Central memory CD8-positive, alpha-beta T cell (primary cell): ENCODE measurements at regions not wholly inside any gene's neighbourhood (a gene's known extent, or its start where the extent isn't known, plus 50 kb on each side); places are given as distances from the start of the nearest gene placed in this dataset.

Source experiments
- ATAC-seq: fragments of 150-1000 bp; cut with Tn5 transposase; replicated peaks from 2 replicates; pipeline ENCODE4 v1.10.0; 2022; ENCODE audit warnings: mild to moderate bottlenecking, moderate FRiP score, moderate number of reproducible peaks; ENCODE audit not compliant: poor library complexity, severe bottlenecking; ENCODE audit errors: extremely low read depth
- DNase-seq, 2 donors: peaks; one replicate each; pipeline ENCODE4 v3.0.0; 2021; ENCODE audit warnings: low spot score in 2 of 2
- H3K27ac Mint-ChIP-seq: one replicate; pipeline ENCODE4 v1.8.0; 2022; ENCODE audit warnings: low read depth, mild to moderate bottlenecking, moderate library complexity, mixed read lengths
- H3K27me3 Mint-ChIP-seq: one replicate; pipeline ENCODE4 v1.8.0; 2022; ENCODE audit warnings: mixed read lengths
- H3K36me3 Mint-ChIP-seq: one replicate; pipeline ENCODE4 v1.8.0; 2022; ENCODE audit warnings: mild to moderate bottlenecking, moderate library complexity, mixed read lengths; ENCODE audit not compliant: insufficient read depth
- H3K4me1 Mint-ChIP-seq: one replicate; pipeline ENCODE4 v1.8.0; 2022; ENCODE audit warnings: mixed read lengths
- H3K4me3 Mint-ChIP-seq: one replicate; pipeline ENCODE4 v1.8.0; 2022; ENCODE audit warnings: mild to moderate bottlenecking, moderate library complexity, mixed read lengths
- H3K9me3 Mint-ChIP-seq: one replicate; pipeline ENCODE4 v1.8.0; 2022; ENCODE audit warnings: mixed read lengths

- H3K27ac Mint-ChIP-seq, result no peak overlapping the region
- H3K36me3 Mint-ChIP-seq, result no peaks in the 10 kb centered on the region
- H3K4me1 Mint-ChIP-seq, result no peaks in the 10 kb centered on the region
- no peaks in the 10 kb centered on the region for H3K9me3 Mint-ChIP-seq
- ATAC-seq (no peak), DNase-seq (no peak)
- no peak overlapping the region for H3K4me3 Mint-ChIP-seq
- peaks cover 8% of the 10 kb centered on the region for H3K27me3 Mint-ChIP-seq
Measured at GRCh38 chr2:226413498-226414130, 386.0 kb downstream of the IRS1 start.

DNA sequence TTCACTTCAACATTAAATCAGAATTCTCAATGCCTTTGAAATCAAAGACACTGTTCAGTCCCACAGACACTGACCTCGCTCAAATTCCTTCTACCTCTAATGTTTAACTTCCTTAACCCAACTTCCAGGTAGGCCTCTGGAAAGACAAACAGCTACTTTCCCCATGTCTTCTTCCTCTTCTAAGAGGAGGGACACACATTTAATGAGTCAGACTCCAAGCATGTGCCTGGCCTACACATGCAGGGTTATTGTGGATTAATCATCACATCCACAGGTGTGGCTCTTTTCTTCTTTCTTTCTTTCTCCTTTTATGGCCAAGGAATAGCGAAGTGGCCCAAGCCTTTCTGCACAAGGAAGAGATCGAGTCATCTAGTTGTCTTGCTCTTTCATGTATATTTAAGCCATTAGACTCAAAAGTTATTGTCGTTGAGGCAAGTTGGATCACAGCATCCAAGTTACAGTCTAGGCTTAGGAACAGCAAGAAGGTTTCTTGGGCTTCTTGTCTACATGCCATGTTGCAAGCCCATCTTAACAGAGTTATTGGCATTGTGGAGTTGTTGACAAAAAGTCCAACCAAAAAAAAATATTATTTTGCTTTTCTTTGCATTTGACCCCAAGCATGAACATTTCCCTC is 387.8 kb downstream of the IRS1 start:
- H3K27ac Mint-ChIP-seq, result no peak overlapping the region
- H3K4me1 Mint-ChIP-seq, result no peaks in the 10 kb centered on the region
- peaks cover 8% of the 10 kb centered on the region for H3K27me3 Mint-ChIP-seq
- no peak overlapping the region for H3K4me3 Mint-ChIP-seq
- DNase-seq (no peak), ATAC-seq (no peak)
- H3K9me3 Mint-ChIP-seq, result no peaks in the 10 kb centered on the region
- no peaks in the 10 kb centered on the region for H3K36me3 Mint-ChIP-seq

GRCh38 chr2:226411205-226411604 is 388.4 kb downstream of the IRS1 start:
- Mint-ChIP-seq H3K27ac (no peak overlapping the region), H3K4me1 (no peaks in the 10 kb centered on the region)

GRCh38 chr2:226410247-226410835 is 389.3 kb downstream of the IRS1 start:
- H3K9me3 Mint-ChIP-seq, result no peaks in the 10 kb centered on the region
- peaks cover 8% of the 10 kb centered on the region for H3K27me3 Mint-ChIP-seq
- H3K36me3 Mint-ChIP-seq, result no peaks in the 10 kb centered on the region
- ATAC-seq (no peak), DNase-seq (no peak)
- H3K4me1 Mint-ChIP-seq, result no peaks in the 10 kb centered on the region
- H3K27ac Mint-ChIP-seq, result no peak overlapping the region
- no peak overlapping the region for H3K4me3 Mint-ChIP-seq

More at GRCh38 chr2:226411205-226411604, 388.4 kb downstream of the IRS1 start:
- ATAC-seq, result no peak
- Mint-ChIP-seq H3K9me3 (no peaks in the 10 kb centered on the region), H3K36me3 (no peaks in the 10 kb centered on the region), H3K27me3 (peaks cover 8% of the 10 kb centered on the region), H3K4me3 (no peak overlapping the region)
- DNase-seq, result no peak

GRCh38 chr2:226409134-226409533 is 390.5 kb downstream of the IRS1 start:
- ATAC-seq, result no peak
- no peak for DNase-seq
- Mint-ChIP-seq H3K36me3 (no peaks in the 10 kb centered on the region), H3K4me1 (no peaks in the 10 kb centered on the region), H3K4me3 (no peak overlapping the region), H3K27ac (no peak overlapping the region), H3K27me3 (peaks cover 8% of the 10 kb centered on the region), H3K9me3 (no peaks in the 10 kb centered on the region)

- peaks cover 8% of the 10 kb centered on the region for H3K27me3 Mint-ChIP-seq
- no peaks in the 10 kb centered on the region for H3K9me3 Mint-ChIP-seq
- H3K27ac Mint-ChIP-seq, result no peak overlapping the region
- ATAC-seq (no peak), DNase-seq (no peak)
- H3K4me3 Mint-ChIP-seq, result no peak overlapping the region
- H3K36me3 Mint-ChIP-seq, result no peaks in the 10 kb centered on the region
- no peaks in the 10 kb centered on the region for H3K4me1 Mint-ChIP-seq
Measured at GRCh38 chr2:226408141-226408540, 391.5 kb downstream of the IRS1 start.

GRCh38 chr2:226407135-226407534 is 392.5 kb downstream of the IRS1 start:
- H3K27me3 Mint-ChIP-seq, result peaks cover 8% of the 10 kb centered on the region
- DNase-seq (no peak), ATAC-seq (no peak)
- H3K36me3 Mint-ChIP-seq, result no peaks in the 10 kb centered on the region
- no peaks in the 10 kb centered on the region for H3K9me3 Mint-ChIP-seq
- no peaks in the 10 kb centered on the region for H3K4me1 Mint-ChIP-seq
- no peak overlapping the region for H3K27ac Mint-ChIP-seq
- no peak overlapping the region for H3K4me3 Mint-ChIP-seq

DNA sequence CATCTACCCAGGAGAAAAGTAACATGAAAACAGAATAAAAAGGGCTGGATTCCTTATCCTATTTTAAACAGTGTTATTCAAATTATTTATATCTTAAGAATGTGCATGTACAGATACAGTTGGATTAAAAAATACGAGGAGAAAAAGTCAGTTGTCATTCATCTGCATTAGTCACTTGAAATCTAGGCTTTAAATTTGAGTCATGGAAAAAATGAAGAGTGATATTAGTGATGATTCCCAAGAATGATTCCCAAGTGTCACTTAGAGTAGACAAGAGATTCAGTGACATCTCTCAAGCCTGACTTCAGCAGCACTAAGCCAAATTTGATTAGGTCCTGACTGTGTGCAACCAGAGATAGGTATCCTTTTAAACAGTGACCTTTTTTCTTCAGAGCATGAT is 394.2 kb downstream of the IRS1 start:
- no peaks in the 10 kb centered on the region for H3K9me3 Mint-ChIP-seq
- DNase-seq (no peak), ATAC-seq (no peak)
- H3K36me3 Mint-ChIP-seq, result no peaks in the 10 kb centered on the region
- no peak overlapping the region for H3K27ac Mint-ChIP-seq
- no peaks in the 10 kb centered on the region for H3K4me1 Mint-ChIP-seq
- H3K4me3 Mint-ChIP-seq, result no peak overlapping the region
- peaks cover 6% of the 10 kb centered on the region for H3K27me3 Mint-ChIP-seq

DNA sequence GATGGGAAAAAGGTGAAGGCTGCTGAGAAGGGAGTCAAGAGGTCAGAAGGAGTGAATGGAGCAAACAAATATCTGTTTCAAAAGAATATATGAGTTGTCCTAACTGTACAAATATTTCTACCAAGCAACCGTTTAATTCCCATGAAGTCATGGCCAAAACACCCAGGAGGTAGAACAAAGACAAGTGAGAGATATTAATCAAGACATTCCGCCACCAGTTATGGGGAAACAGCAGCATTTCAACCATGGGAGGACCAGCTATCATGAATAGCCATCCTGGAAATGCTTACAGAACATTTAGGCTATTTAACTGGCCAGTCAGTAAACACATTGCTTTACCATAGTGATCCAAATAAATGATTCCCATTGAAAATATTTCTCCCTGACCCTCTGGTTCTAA is 396.3 kb downstream of the IRS1 start:
- H3K4me1 Mint-ChIP-seq, result no peaks in the 10 kb centered on the region
- peaks cover 12% of the 10 kb centered on the region for H3K27me3 Mint-ChIP-seq
- H3K4me3 Mint-ChIP-seq, result no peak overlapping the region
- DNase-seq (no peak), ATAC-seq (no peak)
- no peaks in the 10 kb centered on the region for H3K9me3 Mint-ChIP-seq
- H3K27ac Mint-ChIP-seq, result no peak overlapping the region
- no peaks in the 10 kb centered on the region for H3K36me3 Mint-ChIP-seq

DNA sequence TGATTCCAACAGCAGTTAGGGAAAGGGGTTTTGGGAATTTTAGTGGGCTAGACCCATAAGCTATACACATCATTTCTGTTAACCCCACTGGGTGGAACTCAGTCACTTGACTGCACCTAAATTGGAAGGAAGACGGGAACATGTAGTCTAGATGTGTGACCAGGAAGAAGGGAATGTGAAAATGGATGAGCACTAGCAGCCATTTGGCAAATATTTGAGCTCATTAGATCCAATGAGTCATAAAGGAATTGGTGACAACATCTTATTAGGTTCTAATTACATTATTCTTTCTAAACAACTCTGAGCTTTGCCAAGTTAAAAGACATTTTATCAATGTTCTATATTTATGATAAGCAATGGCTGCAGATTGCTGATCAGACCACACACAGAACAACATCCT is 400.6 kb downstream of the IRS1 start:
- Mint-ChIP-seq H3K27me3 (peaks cover 12% of the 10 kb centered on the region), H3K9me3 (no peaks in the 10 kb centered on the region), H3K27ac (no peak overlapping the region), H3K4me1 (no peaks in the 10 kb centered on the region), H3K4me3 (no peak overlapping the region), H3K36me3 (no peaks in the 10 kb centered on the region)
- ATAC-seq (no peak), DNase-seq (no peak)

DNA sequence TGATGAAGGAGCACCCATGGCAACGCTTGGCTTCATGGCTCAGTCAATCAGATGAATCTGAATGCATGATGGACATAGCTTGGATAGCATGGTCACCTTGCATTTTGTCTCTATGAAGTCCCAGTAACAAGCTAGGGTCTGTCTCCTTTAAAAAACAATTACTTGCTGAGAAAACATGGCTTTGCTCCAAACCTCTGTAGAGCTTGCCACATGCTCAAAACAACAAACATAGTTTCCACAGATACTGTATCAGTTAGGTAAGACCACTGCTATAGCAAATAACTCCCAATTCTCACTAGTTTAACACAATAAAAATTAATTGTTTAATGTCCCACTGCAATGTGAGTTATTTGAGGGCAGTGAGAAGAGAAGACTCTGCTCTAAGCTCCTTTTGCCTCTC is 401.0 kb downstream of the IRS1 start:
- no peak for ATAC-seq
- no peaks in the 10 kb centered on the region for H3K4me1 Mint-ChIP-seq
- H3K27ac Mint-ChIP-seq, result no peak overlapping the region
- no peaks in the 10 kb centered on the region for H3K36me3 Mint-ChIP-seq
- H3K9me3 Mint-ChIP-seq, result no peaks in the 10 kb centered on the region
- peaks cover 12% of the 10 kb centered on the region for H3K27me3 Mint-ChIP-seq
- DNase-seq, result no peak
- no peak overlapping the region for H3K4me3 Mint-ChIP-seq

DNA sequence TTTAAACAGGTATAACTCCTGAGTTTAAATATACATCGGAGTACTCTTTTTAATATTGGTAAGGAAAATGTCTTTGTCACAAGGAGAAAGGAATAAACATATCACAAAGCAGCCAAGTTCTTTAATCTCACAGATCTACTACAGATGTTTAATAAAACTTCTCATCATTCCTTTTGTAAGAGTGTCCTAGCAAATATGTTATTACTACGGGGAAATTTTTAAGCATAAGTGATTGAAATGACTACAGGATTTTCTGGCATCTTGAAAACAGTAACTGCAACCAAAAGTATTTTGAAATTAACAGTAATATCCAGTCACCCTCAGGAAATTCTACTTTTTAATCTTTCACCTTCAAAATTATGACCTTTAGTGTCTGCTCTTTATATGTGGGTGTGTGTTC is 403.1 kb downstream of the IRS1 start:
- Mint-ChIP-seq H3K4me1 (no peaks in the 10 kb centered on the region), H3K9me3 (no peaks in the 10 kb centered on the region), H3K36me3 (no peaks in the 10 kb centered on the region), H3K27me3 (peaks cover 12% of the 10 kb centered on the region), H3K27ac (no peak overlapping the region), H3K4me3 (no peak overlapping the region)
- ATAC-seq (no peak), DNase-seq (no peak)

DNA sequence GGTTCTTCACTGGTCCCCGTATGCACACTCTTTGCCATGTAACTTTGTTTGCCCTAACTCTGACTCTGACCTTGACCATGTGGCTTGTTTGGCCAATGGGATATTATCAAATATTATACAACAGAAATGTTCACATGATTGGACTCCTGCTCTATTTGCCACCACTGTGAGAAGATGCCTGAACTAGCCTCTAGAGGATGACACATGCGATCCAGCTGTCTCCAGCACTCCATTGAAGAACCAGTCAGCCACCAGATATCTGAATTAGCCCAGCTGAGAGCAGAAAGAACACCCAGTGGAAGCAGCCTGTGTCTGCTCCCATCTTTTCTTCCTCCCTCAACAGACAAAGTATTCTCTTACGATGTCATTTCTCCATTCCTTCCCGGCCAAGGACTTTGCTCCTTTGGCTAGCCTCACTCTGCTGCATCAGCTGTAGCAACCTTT is 412.1 kb downstream of the IRS1 start:
- no peaks in the 10 kb centered on the region for H3K4me1 Mint-ChIP-seq
- peaks cover 23% of the 10 kb centered on the region for H3K27me3 Mint-ChIP-seq
- no peak overlapping the region for H3K27ac Mint-ChIP-seq
- no peaks in the 10 kb centered on the region for H3K36me3 Mint-ChIP-seq
- peaks cover 6% of the 10 kb centered on the region for H3K9me3 Mint-ChIP-seq
- no peak for ATAC-seq
- DNase-seq, result no peak
- no peak overlapping the region for H3K4me3 Mint-ChIP-seq
